Naive thymus-derived CD4-positive, alpha-beta T cell (primary cell): ENCODE measurements at regions not wholly inside any gene's neighbourhood (a gene's known extent, or its start where the extent isn't known, plus 50 kb on each side); places are given as distances from the start of the nearest gene placed in this dataset.

ENCODE experiments used
- ATAC-seq: fragments of 150-1000 bp; cut with Tn5 transposase; 2 replicates; pipeline ENCODE4 v1.10.0; 2021; ENCODE audit warnings: mild to moderate bottlenecking, moderate library complexity
- CTCF ChIA-PET: fragments of 350-600 bp; sonication (Branson Sonifier 250); formaldehyde crosslinking; loops from one replicate; lab custom pipeline; 2021; ENCODE audit warnings: antibody characterized with exemption; lab: Charles Lee
- POLR2A ChIA-PET: fragments of 350-600 bp; sonication (Branson Sonifier 250); formaldehyde crosslinking; loops from one replicate; lab custom pipeline; 2021; ENCODE audit warnings: antibody characterized with exemption, inconsistent platforms; lab: Charles Lee
- DNase-seq, 9 donors: peaks; one replicate each; pipeline versions ENCODE4 v3.0.0 to v3.0.0-alpha.2; 2020 to 2022; ENCODE audit warnings: mixed read lengths in 1 of 9
- H3K27ac ChIP-seq: one replicate; pipeline ENCODE4 v1.7.0; 2013; ENCODE audit warnings: mild to moderate bottlenecking, low read depth, low read length, moderate library complexity
- H3K27me3 ChIP-seq, 2 donors: one replicate each; pipeline ENCODE4 v1.7.0; 2013; ENCODE audit warnings: low read length in 2 of 2, mild to moderate bottlenecking in 2 of 2, moderate library complexity in 2 of 2; ENCODE audit not compliant: control insufficient read depth in 2 of 2, insufficient read depth in 2 of 2
- H3K36me3 ChIP-seq, 3 experiments: 1 replicate in 2 of 3; 2 replicates in 1 of 3; pipeline ENCODE4 v1.7.0; 2013; ENCODE audit warnings: low read length in 3 of 3, mild to moderate bottlenecking in 3 of 3, moderate library complexity in 1 of 3; ENCODE audit not compliant: insufficient read depth in 3 of 3, control insufficient read depth in 2 of 3
- H3K4me1 ChIP-seq, 2 donors: one replicate each; pipeline ENCODE4 v1.7.0; 2013; ENCODE audit warnings: low read length in 2 of 2, mild to moderate bottlenecking in 2 of 2, moderate library complexity in 1 of 2; ENCODE audit not compliant: control insufficient read depth in 2 of 2, insufficient read depth in 2 of 2
- H3K4me3 ChIP-seq: 2 replicates; pipeline ENCODE4 v1.7.0; 2013; ENCODE audit warnings: mild to moderate bottlenecking, low read length
- H3K9me3 ChIP-seq, 3 experiments: 1 replicate in 2 of 3; 2 replicates in 1 of 3; pipeline ENCODE4 v1.7.0; 2013; ENCODE audit warnings: low read length in 3 of 3; ENCODE audit not compliant: control insufficient read depth in 2 of 3
- H3K27ac Mint-ChIP-seq, 9 donors: one replicate each; pipeline ENCODE4 v1.8.0; 2020 to 2022; ENCODE audit warnings: mixed read lengths in 9 of 9, mild to moderate bottlenecking in 8 of 9, moderate library complexity in 5 of 9, inconsistent platforms in 2 of 9
- H3K27me3 Mint-ChIP-seq, 5 donors: one replicate each; pipeline ENCODE4 v1.8.0; 2021 to 2022; ENCODE audit warnings: mixed read lengths in 5 of 5, mild to moderate bottlenecking in 1 of 5
- H3K36me3 Mint-ChIP-seq, 5 donors: one replicate each; pipeline ENCODE4 v1.8.0; 2020 to 2022; ENCODE audit warnings: mixed read lengths in 5 of 5, mild to moderate bottlenecking in 3 of 5, inconsistent platforms in 1 of 5
- H3K4me1 Mint-ChIP-seq, 7 donors: one replicate each; pipeline ENCODE4 v1.8.0; 2020 to 2022; ENCODE audit warnings: mixed read lengths in 7 of 7, mild to moderate bottlenecking in 3 of 7, inconsistent platforms in 1 of 7
- H3K4me3 Mint-ChIP-seq, 10 donors: one replicate each; pipeline ENCODE4 v1.8.0; 2020 to 2022; ENCODE audit warnings: mild to moderate bottlenecking in 10 of 10, mixed read lengths in 10 of 10, moderate library complexity in 6 of 10, inconsistent platforms in 2 of 10
- H3K9me3 Mint-ChIP-seq, 11 donors: one replicate each; pipeline ENCODE4 v1.8.0; 2020 to 2022; ENCODE audit warnings: mixed read lengths in 11 of 11, mild to moderate bottlenecking in 4 of 11, inconsistent platforms in 1 of 11, moderate library complexity in 1 of 11
- intact Hi-C, 2 donors: fragments of 100-400 bp; cut with micrococcal nuclease; formaldehyde crosslinking; loops; one replicate each; pipeline ENCODE4 v1.15.1; 2023

GRCh38 chr11:81092522-81092921 is 1641.1 kb downstream of the FAM181B start:
- H3K4me1 Mint-ChIP-seq = no peaks in the 10 kb centered on the region
- no peak overlapping the region for H3K4me3 ChIP-seq
- no peak for DNase-seq
- H3K36me3 Mint-ChIP-seq = no peaks in the 10 kb centered on the region
- no peak overlapping the region for H3K27ac ChIP-seq
- no peak overlapping the region for H3K27ac Mint-ChIP-seq
- CTCF ChIA-PET = no interaction called here
- POLR2A ChIA-PET = no interaction called here
- intact Hi-C loops = no loop called here
- peaks cover 0 to 10% (median 4%) of the 10 kb centered on the region in 11 donors for H3K9me3 Mint-ChIP-seq
- no peaks in the 10 kb centered on the region for H3K36me3 ChIP-seq
- no peaks in the 10 kb centered on the region for H3K27me3 Mint-ChIP-seq
- H3K9me3 ChIP-seq = no peaks in the 10 kb centered on the region
- no peaks in the 10 kb centered on the region for H3K4me1 ChIP-seq
- H3K4me3 Mint-ChIP-seq = no peak overlapping the region
- no peaks in the 10 kb centered on the region for H3K27me3 ChIP-seq
- ATAC-seq = no peak

- no peak overlapping the region for H3K27ac Mint-ChIP-seq
- DNase-seq (no peak), ATAC-seq (no peak)
- intact Hi-C loops = no loop called here
- H3K9me3 Mint-ChIP-seq = peaks cover 0 to 19% (median 2%) of the 10 kb centered on the region in 11 donors
- ChIA-PET CTCF (no interaction called here), POLR2A (no interaction called here)
- Histone ChIP-seq H3K4me3 (no peak overlapping the region), H3K27me3 (no peaks in the 10 kb centered on the region), H3K27ac (no peak overlapping the region), H3K36me3 (no peaks in the 10 kb centered on the region), H3K9me3 (no peaks in the 10 kb centered on the region), H3K4me1 (no peaks in the 10 kb centered on the region)
- H3K4me1 Mint-ChIP-seq = no peaks in the 10 kb centered on the region
- H3K4me3 Mint-ChIP-seq = no peak overlapping the region
- H3K27me3 Mint-ChIP-seq = no peaks in the 10 kb centered on the region
- H3K36me3 Mint-ChIP-seq = no peaks in the 10 kb centered on the region
Observed at GRCh38 chr11:81089242-81089641, 1644.4 kb downstream of the FAM181B start.

- POLR2A ChIA-PET = no interaction called here
- CTCF ChIA-PET = no interaction called here
- no peak overlapping the region for H3K4me3 ChIP-seq
- intact Hi-C loops = no loop called here
- H3K4me1 Mint-ChIP-seq = no peaks in the 10 kb centered on the region
- ATAC-seq (no peak), DNase-seq (no peak)
- H3K9me3 ChIP-seq = no peaks in the 10 kb centered on the region
- no peaks in the 10 kb centered on the region for H3K27me3 ChIP-seq
- H3K9me3 Mint-ChIP-seq = peaks cover 0 to 20% (median 7%) of the 10 kb centered on the region in 11 donors
- no peaks in the 10 kb centered on the region for H3K4me1 ChIP-seq
- no peak overlapping the region for H3K27ac ChIP-seq
- no peaks in the 10 kb centered on the region for H3K36me3 ChIP-seq
- H3K27me3 Mint-ChIP-seq = no peaks in the 10 kb centered on the region
- no peak overlapping the region for H3K4me3 Mint-ChIP-seq
- H3K36me3 Mint-ChIP-seq = no peaks in the 10 kb centered on the region
- no peak overlapping the region for H3K27ac Mint-ChIP-seq
Observed at GRCh38 chr11:81080476-81080875, 1639.6 kb upstream of the TENM4 start.

GRCh38 chr11:81072273-81072672 is 1631.4 kb upstream of the TENM4 start:
- H3K36me3 Mint-ChIP-seq = no peaks in the 10 kb centered on the region
- ChIA-PET POLR2A (no interaction called here), CTCF (no interaction called here)

GRCh38 chr11:81071606-81072005 is 1630.8 kb upstream of the TENM4 start:
- ATAC-seq (no peak), DNase-seq (no peak)
- Mint-ChIP-seq H3K9me3 (peaks cover 0 to 18% (median 5%) of the 10 kb centered on the region in 11 donors), H3K4me3 (no peak overlapping the region), H3K27me3 (no peaks in the 10 kb centered on the region), H3K4me1 (no peaks in the 10 kb centered on the region), H3K27ac (no peak overlapping the region), H3K36me3 (no peaks in the 10 kb centered on the region)
- Histone ChIP-seq H3K4me1 (no peaks in the 10 kb centered on the region), H3K4me3 (no peak overlapping the region), H3K27me3 (no peaks in the 10 kb centered on the region), H3K36me3 (no peaks in the 10 kb centered on the region), H3K27ac (no peak overlapping the region), H3K9me3 (no peaks in the 10 kb centered on the region)
- ChIA-PET CTCF (no interaction called here), POLR2A (no interaction called here)
- intact Hi-C loops = no loop called here

More at GRCh38 chr11:81072273-81072672, 1631.4 kb upstream of the TENM4 start:
- H3K4me3 ChIP-seq = no peak overlapping the region
- no peak overlapping the region for H3K27ac Mint-ChIP-seq
- ATAC-seq (no peak), DNase-seq (no peak)
- no peaks in the 10 kb centered on the region for H3K27me3 Mint-ChIP-seq
- no peaks in the 10 kb centered on the region for H3K4me1 Mint-ChIP-seq
- H3K27ac ChIP-seq = no peak overlapping the region
- H3K9me3 ChIP-seq = no peaks in the 10 kb centered on the region
- H3K4me1 ChIP-seq = no peaks in the 10 kb centered on the region
- intact Hi-C loops = no loop called here
- no peak overlapping the region for H3K4me3 Mint-ChIP-seq
- no peaks in the 10 kb centered on the region for H3K36me3 ChIP-seq
- peaks cover 0 to 18% (median 6%) of the 10 kb centered on the region in 11 donors for H3K9me3 Mint-ChIP-seq
- H3K27me3 ChIP-seq = no peaks in the 10 kb centered on the region

- no peak for DNase-seq
- ChIA-PET CTCF (no interaction called here), POLR2A (no interaction called here)
Observed at GRCh38 chr11:81070948-81071347, 1630.1 kb upstream of the TENM4 start.

GRCh38 chr11:81059356-81059755 is 1618.5 kb upstream of the TENM4 start:
- no peaks in the 10 kb centered on the region for H3K27me3 Mint-ChIP-seq
- POLR2A ChIA-PET = no interaction called here
- CTCF ChIA-PET = no interaction called here
- ATAC-seq = no peak
- intact Hi-C loops = no loop called here
- H3K27ac Mint-ChIP-seq = no peak overlapping the region
- no peaks in the 10 kb centered on the region for H3K4me1 Mint-ChIP-seq
- H3K4me1 ChIP-seq = no peaks in the 10 kb centered on the region
- DNase-seq = no peak
- no peak overlapping the region for H3K27ac ChIP-seq
- no peaks in the 10 kb centered on the region for H3K9me3 ChIP-seq
- no peaks in the 10 kb centered on the region for H3K36me3 Mint-ChIP-seq
- H3K27me3 ChIP-seq = no peaks in the 10 kb centered on the region
- no peak overlapping the region for H3K4me3 Mint-ChIP-seq
- no peak overlapping the region for H3K4me3 ChIP-seq
- peaks cover 0 to 12% (median 4%) of the 10 kb centered on the region in 11 donors for H3K9me3 Mint-ChIP-seq
- H3K36me3 ChIP-seq = no peaks in the 10 kb centered on the region

More at GRCh38 chr11:81070948-81071347, 1630.1 kb upstream of the TENM4 start:
- intact Hi-C loops = no loop called here
- Histone ChIP-seq H3K9me3 (no peaks in the 10 kb centered on the region), H3K4me3 (no peak overlapping the region), H3K4me1 (no peaks in the 10 kb centered on the region), H3K27me3 (no peaks in the 10 kb centered on the region), H3K27ac (no peak overlapping the region), H3K36me3 (no peaks in the 10 kb centered on the region)
- Mint-ChIP-seq H3K4me1 (no peaks in the 10 kb centered on the region), H3K27ac (no peak overlapping the region), H3K4me3 (no peak overlapping the region), H3K27me3 (no peaks in the 10 kb centered on the region), H3K36me3 (no peaks in the 10 kb centered on the region), H3K9me3 (peaks cover 0 to 18% (median 3%) of the 10 kb centered on the region in 11 donors)
- ATAC-seq = no peak
